Liver (tissue), 8 donors: ENCODE measurements at regions not wholly inside any gene's neighbourhood (a gene's known extent, or its start where the extent isn't known, plus 50 kb on each side); places are given as distances from the start of the nearest gene placed in this dataset.

Experiments used
- DNase-seq: peaks from one replicate; pipeline ENCODE4 v3.0.0-alpha.2; 2017; ENCODE audit warnings: low spot score
- H3K27ac ChIP-seq, 2 donors: one replicate each; pipeline ENCODE4 v1.7.0; 2013; ENCODE audit warnings: inconsistent platforms in 2 of 2, low read length in 2 of 2, control low read depth in 1 of 2, low read depth in 1 of 2, mild to moderate bottlenecking in 1 of 2
- H3K27me3 ChIP-seq, 4 donors: one replicate each; pipeline versions ENCODE4 v1.6.1 to v1.7.0; 2013; ENCODE audit warnings: low read length in 3 of 4, inconsistent platforms in 1 of 4, mild to moderate bottlenecking in 1 of 4, moderate library complexity in 1 of 4; ENCODE audit not compliant: control insufficient read depth in 4 of 4, insufficient read depth in 4 of 4
- H3K36me3 ChIP-seq, 4 donors: one replicate each; pipeline versions ENCODE4 v1.6.1 to v1.7.0; 2013; ENCODE audit warnings: low read length in 3 of 4, mild to moderate bottlenecking in 3 of 4, low read depth in 1 of 4, moderate library complexity in 1 of 4; ENCODE audit not compliant: control insufficient read depth in 4 of 4, insufficient read depth in 3 of 4
- H3K4me1 ChIP-seq, 4 donors: one replicate each; pipeline versions ENCODE4 v1.6.1 to v1.7.0; 2013; ENCODE audit warnings: low read length in 3 of 4, mild to moderate bottlenecking in 3 of 4, moderate library complexity in 1 of 4; ENCODE audit not compliant: control insufficient read depth in 4 of 4, insufficient read depth in 4 of 4
- H3K4me3 ChIP-seq, 3 donors: one replicate each; pipeline versions ENCODE4 v1.6.1 to v1.7.0; 2013; ENCODE audit warnings: low read length in 3 of 3, control low read depth in 1 of 3, low read depth in 1 of 3, mild to moderate bottlenecking in 1 of 3
- H3K9ac ChIP-seq, 2 donors: one replicate each; pipeline ENCODE4 v1.7.0; 2013; ENCODE audit warnings: low read length in 2 of 2, mild to moderate bottlenecking in 2 of 2, moderate library complexity in 2 of 2, control low read depth in 1 of 2, low read depth in 1 of 2
- H3K9me3 ChIP-seq, 4 donors: one replicate each; pipeline versions ENCODE4 v1.6.1 to v1.7.0; 2013; ENCODE audit warnings: low read length in 3 of 4; ENCODE audit not compliant: control insufficient read depth in 4 of 4
- FOXA1 ChIP-seq: IDR thresholded peaks from 2 replicates; pipeline ENCODE4 v1.6.1; 2016; ENCODE audit warnings: antibody characterized with exemption
- FOXA2 ChIP-seq: IDR thresholded peaks from 2 replicates; pipeline ENCODE4 v1.6.1; 2016; ENCODE audit warnings: antibody characterized with exemption
- HNF4G ChIP-seq: IDR thresholded peaks from 2 replicates; pipeline ENCODE4 v1.6.1; 2016; ENCODE audit warnings: antibody characterized with exemption
- NR2F2 ChIP-seq: IDR thresholded peaks from 2 replicates; pipeline ENCODE4 v1.6.1; 2016; ENCODE audit warnings: antibody characterized with exemption
- RAD21 ChIP-seq, 2 donors: IDR thresholded peaks; 2 replicates each; pipeline ENCODE4 v1.6.1; 2016; ENCODE audit warnings: antibody characterized with exemption in 2 of 2, mild to moderate bottlenecking in 2 of 2
- RXRA ChIP-seq, 2 donors: IDR thresholded peaks; 2 replicates each; pipeline ENCODE4 v1.6.1; 2017 to 2018; ENCODE audit warnings: antibody characterized with exemption in 2 of 2, mild to moderate bottlenecking in 1 of 2
- SP1 ChIP-seq: IDR thresholded peaks from 2 replicates; pipeline ENCODE4 v1.6.1; 2018; ENCODE audit warnings: antibody characterized with exemption, mild to moderate bottlenecking
- TAF1 ChIP-seq: conservative IDR thresholded peaks from 2 replicates; pipeline ENCODE4 v1.6.1; 2016; ENCODE audit warnings: antibody characterized with exemption, mild to moderate bottlenecking
- YY1 ChIP-seq: IDR thresholded peaks from 2 replicates; pipeline ENCODE4 v1.6.1; 2016; ENCODE audit warnings: antibody characterized with exemption, mild to moderate bottlenecking
- WGBS: extraction: QIAGEN DNeasy Blood & Tissue Kit; methylation state at CpG from one replicate; pipeline ENCODE4 v1.1.7; 2013; 5-methylcytosine and 5-hydroxymethylcytosine counted together
- TF ChIP-seq, protein P1 (sequence below): IDR thresholded peaks from 2 replicates; pipeline ENCODE4 v1.6.1; 2016; ENCODE audit warnings: antibody characterized with exemption
- TF ChIP-seq, protein P2 (sequence below): IDR thresholded peaks from 2 replicates; pipeline ENCODE4 v1.6.1; 2016; ENCODE audit warnings: antibody characterized with exemption
- TF ChIP-seq, protein P3 (sequence below): fragments of 150-350 bp; IDR thresholded peaks from 2 replicates; pipeline ENCODE4 v1.5.1; 2017; ENCODE audit warnings: improper control_type of control experiment, low read depth, low read length; ENCODE audit not compliant: missing input control
- TF ChIP-seq, protein P4 (sequence below): IDR thresholded peaks from 2 replicates; pipeline ENCODE4 v1.6.1; 2016; ENCODE audit warnings: antibody characterized with exemption, mild to moderate bottlenecking
- donor health status: healthy.
- donor health status: healthy.
- donor health status: healthy.
- donor health status: healthy.
- donor health status: healthy.

- no peak overlapping the region for H3K4me3 ChIP-seq
- TF ChIP-seq RAD21 (IDR thresholded peaks at IDR 0.05) (no peak), FOXA2 (no peak), FOXA1 (no peak), HNF4G (no peak), NR2F2 (no peak), SP1 (no peak), YY1 (no peak)
- TF ChIP-seq, protein P1, sequence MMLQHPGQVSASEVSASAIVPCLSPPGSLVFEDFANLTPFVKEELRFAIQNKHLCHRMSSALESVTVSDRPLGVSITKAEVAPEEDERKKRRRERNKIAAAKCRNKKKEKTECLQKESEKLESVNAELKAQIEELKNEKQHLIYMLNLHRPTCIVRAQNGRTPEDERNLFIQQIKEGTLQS, result no peak
- TF ChIP-seq, protein P2, sequence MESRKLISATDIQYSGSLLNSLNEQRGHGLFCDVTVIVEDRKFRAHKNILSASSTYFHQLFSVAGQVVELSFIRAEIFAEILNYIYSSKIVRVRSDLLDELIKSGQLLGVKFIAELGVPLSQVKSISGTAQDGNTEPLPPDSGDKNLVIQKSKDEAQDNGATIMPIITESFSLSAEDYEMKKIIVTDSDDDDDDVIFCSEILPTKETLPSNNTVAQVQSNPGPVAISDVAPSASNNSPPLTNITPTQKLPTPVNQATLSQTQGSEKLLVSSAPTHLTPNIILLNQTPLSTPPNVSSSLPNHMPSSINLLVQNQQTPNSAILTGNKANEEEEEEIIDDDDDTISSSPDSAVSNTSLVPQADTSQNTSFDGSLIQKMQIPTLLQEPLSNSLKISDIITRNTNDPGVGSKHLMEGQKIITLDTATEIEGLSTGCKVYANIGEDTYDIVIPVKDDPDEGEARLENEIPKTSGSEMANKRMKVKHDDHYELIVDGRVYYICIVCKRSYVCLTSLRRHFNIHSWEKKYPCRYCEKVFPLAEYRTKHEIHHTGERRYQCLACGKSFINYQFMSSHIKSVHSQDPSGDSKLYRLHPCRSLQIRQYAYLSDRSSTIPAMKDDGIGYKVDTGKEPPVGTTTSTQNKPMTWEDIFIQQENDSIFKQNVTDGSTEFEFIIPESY, result no peak
- TF ChIP-seq, protein P3, sequence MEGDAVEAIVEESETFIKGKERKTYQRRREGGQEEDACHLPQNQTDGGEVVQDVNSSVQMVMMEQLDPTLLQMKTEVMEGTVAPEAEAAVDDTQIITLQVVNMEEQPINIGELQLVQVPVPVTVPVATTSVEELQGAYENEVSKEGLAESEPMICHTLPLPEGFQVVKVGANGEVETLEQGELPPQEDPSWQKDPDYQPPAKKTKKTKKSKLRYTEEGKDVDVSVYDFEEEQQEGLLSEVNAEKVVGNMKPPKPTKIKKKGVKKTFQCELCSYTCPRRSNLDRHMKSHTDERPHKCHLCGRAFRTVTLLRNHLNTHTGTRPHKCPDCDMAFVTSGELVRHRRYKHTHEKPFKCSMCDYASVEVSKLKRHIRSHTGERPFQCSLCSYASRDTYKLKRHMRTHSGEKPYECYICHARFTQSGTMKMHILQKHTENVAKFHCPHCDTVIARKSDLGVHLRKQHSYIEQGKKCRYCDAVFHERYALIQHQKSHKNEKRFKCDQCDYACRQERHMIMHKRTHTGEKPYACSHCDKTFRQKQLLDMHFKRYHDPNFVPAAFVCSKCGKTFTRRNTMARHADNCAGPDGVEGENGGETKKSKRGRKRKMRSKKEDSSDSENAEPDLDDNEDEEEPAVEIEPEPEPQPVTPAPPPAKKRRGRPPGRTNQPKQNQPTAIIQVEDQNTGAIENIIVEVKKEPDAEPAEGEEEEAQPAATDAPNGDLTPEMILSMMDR, result no peak
- TF ChIP-seq, protein P4, sequence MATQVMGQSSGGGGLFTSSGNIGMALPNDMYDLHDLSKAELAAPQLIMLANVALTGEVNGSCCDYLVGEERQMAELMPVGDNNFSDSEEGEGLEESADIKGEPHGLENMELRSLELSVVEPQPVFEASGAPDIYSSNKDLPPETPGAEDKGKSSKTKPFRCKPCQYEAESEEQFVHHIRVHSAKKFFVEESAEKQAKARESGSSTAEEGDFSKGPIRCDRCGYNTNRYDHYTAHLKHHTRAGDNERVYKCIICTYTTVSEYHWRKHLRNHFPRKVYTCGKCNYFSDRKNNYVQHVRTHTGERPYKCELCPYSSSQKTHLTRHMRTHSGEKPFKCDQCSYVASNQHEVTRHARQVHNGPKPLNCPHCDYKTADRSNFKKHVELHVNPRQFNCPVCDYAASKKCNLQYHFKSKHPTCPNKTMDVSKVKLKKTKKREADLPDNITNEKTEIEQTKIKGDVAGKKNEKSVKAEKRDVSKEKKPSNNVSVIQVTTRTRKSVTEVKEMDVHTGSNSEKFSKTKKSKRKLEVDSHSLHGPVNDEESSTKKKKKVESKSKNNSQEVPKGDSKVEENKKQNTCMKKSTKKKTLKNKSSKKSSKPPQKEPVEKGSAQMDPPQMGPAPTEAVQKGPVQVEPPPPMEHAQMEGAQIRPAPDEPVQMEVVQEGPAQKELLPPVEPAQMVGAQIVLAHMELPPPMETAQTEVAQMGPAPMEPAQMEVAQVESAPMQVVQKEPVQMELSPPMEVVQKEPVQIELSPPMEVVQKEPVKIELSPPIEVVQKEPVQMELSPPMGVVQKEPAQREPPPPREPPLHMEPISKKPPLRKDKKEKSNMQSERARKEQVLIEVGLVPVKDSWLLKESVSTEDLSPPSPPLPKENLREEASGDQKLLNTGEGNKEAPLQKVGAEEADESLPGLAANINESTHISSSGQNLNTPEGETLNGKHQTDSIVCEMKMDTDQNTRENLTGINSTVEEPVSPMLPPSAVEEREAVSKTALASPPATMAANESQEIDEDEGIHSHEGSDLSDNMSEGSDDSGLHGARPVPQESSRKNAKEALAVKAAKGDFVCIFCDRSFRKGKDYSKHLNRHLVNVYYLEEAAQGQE, result no peak
- H3K36me3 ChIP-seq, result no peaks in the 10 kb centered on the region
- H3K9me3 ChIP-seq, result peaks cover 0 to 3% (median 1%) of the 10 kb centered on the region in 4 donors
- no peaks in the 10 kb centered on the region for H3K27me3 ChIP-seq
- DNase-seq, result no peak
- WGBS, result 85% methylated on average over 1 of the region's 1 CpG
- H3K27ac ChIP-seq, result no peak overlapping the region
- H3K9ac ChIP-seq, result no peak overlapping the region
- no peaks in the 10 kb centered on the region for H3K4me1 ChIP-seq
Measured at GRCh38 chr6:164817662-164818061, 491.7 kb downstream of the C6orf118 start.

GRCh38 chr6:164812706-164813105, 496.7 kb downstream of the C6orf118 start:
- Histone ChIP-seq H3K9ac (no peak overlapping the region), H3K4me3 (no peak overlapping the region), H3K9me3 (peaks cover 0 to 4% (median 3%) of the 10 kb centered on the region in 4 donors), H3K27ac (no peak overlapping the region), H3K27me3 (no peaks in the 10 kb centered on the region), H3K36me3 (no peaks in the 10 kb centered on the region), H3K4me1 (no peaks in the 10 kb centered on the region)
- TF ChIP-seq TAF1 (no peak), FOXA2 (no peak), RXRA (IDR thresholded peaks at IDR 0.05) (no peak), HNF4G (no peak), RAD21 (IDR thresholded peaks at IDR 0.05) (no peak)
- TF ChIP-seq, protein P2, result no peak
- DNase-seq, result no peak
